HG02870 (cell line): ENCODE measurements at regions not wholly inside any gene's neighbourhood (a gene's known extent, or its start where the extent isn't known, plus 50 kb on each side); places are given as distances from the start of the nearest gene placed in this dataset.
A peak's percentile ranks its signal among the peaks of the same experiment; 100 is the strongest.

ENCODE experiments used
- ATAC-seq: cut with Tn5 transposase; IDR thresholded peaks from one replicate; pipeline ENCODE4 v1.9.1; 2021; ENCODE audit warnings: mild to moderate bottlenecking, moderate library complexity; ENCODE audit not compliant: unreplicated experiment

DNA sequence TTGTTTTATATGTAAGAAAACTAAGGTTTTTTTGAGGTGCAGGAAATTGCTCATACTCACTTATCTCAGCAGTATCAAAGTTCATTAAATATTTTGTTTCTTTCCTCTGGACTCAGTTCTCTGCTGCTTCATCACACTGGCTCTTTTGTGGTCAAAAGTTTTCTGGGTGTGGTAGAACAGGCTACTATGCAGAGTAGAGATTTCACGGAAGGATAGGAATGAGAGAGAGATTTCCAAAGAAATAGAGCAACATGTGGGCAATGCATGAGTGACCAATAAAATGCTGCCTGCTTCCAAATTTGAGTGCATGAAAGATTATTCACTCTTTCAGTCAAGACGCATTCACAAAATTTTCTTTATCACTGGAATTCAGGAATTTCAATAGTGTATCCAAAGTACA is 577.3 kb upstream of the SEMA6D start:
- ATAC-seq = no peak

DNA sequence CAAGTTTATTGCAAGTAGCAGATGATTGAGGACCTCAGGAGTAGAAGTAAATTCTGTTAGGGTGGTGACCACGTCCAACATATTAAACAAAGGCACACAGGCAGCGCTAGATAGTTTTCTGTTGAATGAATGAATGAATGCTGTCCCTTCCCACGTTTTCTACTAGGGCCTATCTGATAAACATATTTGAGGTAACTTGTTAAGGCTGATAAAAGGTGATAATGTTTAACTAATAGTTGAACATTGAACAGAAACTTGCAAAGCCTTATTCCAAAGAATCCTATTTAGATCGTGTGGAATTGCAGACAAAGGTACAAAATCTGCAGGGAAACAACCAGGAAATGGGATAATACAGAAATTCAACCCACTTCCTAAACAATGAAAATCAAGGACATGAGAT is 559.5 kb upstream of the SEMA6D start:
- ATAC-seq = no peak

DNA sequence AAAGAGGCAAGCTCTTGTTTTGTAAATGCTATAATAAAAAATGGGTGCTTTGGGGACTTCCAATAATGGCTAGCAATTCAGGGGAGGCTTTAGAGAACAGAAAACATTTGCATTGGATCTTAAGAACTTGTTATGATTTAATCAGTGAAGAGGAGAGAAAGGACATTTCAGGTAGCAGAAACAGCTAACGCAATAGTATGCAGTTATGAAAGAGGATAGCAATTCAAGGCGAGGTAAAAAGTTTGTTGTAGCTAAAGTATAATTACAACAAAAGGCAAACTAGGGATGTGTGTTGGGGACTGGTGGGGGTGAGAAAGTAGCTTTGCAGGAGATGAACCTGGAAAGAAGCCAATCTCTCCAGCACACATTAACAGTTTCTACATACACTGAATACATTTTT is 558.7 kb upstream of the SEMA6D start:
- ATAC-seq = no peak

DNA sequence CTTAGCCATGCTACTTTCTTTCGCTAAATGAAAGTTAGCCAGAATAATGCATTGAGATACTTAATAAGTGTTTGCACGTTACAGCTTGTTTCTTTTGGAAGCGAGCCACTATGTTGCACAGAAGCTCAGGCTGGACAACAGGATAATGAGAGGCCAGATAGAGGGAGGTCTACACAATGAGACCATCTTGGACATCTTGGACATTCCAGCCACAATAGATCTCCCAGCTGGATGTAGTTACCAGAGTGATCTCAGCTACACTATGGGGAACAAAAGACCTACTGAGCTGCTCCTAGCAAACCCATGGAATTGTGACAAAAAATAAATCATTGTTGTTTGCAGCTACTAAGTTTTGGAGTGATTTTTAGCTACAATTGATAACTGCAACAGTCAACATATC is 540.1 kb upstream of the SEMA6D start:
- no peak for ATAC-seq

DNA sequence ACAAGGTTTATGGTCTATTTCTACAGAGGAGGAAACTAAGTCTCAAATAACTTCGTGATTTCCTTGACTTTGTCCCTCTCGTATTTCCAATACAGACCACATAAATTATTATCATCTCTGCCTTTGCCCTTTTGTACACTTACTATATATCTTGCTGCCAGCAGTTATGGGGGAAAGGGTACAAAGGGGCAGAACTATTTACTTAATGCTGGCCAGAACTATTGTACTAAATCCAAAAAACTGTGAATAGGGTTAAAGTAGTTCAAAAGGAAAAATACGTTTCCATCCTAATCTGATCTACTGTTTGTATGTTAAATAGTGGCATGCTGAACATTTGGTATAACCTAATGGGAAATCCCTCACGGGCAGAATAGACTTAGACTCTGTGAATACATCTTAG is 537.3 kb upstream of the SEMA6D start:
- ATAC-seq = no peak

DNA sequence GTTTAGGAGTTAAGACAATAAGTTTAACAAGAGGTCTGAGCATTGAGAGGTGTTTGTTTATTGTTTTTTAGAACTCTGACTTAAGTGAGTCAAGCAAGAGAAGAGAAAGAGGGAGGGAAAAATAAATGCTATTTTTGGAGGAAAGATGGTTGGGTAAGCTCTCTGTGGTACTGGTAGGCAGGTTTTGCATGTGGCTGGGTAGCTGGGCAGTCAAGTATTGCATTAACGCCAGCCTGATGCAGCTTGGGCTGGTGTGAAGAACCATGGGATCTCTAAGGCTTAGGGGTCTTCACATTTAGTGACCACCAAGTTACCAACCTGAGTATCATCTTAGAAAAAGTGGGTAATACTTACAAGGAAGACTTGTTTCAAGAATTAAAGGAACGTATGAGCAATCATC is 534.5 kb upstream of the SEMA6D start:
- ATAC-seq = no peak

DNA sequence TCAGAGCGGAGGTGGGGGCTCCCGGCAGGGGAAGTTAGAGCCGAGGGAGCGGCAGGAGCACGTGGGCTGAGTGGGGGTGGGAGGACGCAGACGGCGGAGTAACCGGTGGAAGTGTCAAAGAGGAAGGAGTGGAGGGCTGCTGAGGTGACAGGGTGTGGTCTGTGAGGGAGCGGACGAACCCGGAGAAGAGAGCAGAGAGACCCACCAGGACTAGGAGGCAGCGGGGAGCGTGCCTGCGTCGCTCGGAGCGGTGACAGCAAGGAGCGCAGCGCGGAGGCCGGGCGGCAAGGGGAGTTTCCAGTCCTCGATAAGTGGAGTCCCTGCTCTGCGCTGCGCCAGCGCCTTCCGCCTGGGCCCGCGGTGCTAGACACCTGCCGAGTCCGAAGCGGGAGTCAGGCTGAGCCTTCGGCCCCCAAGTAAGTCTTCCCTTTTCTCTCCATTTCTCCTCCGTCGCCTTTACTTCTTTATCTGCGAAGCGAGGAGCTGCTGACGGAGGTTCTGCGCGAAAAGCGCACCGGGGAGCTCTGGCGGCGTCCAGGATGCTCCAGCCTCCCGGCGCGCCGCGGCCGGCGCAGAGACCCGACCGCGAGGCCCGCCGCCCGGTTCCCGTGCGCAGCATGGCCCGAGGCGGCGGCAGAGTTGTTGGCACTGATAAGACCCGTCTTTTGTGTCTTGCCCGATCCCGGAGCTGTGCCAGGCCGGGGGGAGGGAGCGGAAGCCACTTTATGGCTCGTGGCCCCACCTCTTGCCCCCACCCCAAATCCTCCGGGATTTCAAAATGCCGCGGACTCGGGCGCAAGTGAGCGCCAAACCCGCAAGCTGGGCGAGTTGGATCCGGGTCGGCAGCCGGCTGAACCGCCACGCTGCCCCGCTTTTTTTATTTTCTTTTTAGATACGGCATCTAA is 533.0 kb upstream of the SEMA6D start:
- ATAC-seq = no peak

DNA sequence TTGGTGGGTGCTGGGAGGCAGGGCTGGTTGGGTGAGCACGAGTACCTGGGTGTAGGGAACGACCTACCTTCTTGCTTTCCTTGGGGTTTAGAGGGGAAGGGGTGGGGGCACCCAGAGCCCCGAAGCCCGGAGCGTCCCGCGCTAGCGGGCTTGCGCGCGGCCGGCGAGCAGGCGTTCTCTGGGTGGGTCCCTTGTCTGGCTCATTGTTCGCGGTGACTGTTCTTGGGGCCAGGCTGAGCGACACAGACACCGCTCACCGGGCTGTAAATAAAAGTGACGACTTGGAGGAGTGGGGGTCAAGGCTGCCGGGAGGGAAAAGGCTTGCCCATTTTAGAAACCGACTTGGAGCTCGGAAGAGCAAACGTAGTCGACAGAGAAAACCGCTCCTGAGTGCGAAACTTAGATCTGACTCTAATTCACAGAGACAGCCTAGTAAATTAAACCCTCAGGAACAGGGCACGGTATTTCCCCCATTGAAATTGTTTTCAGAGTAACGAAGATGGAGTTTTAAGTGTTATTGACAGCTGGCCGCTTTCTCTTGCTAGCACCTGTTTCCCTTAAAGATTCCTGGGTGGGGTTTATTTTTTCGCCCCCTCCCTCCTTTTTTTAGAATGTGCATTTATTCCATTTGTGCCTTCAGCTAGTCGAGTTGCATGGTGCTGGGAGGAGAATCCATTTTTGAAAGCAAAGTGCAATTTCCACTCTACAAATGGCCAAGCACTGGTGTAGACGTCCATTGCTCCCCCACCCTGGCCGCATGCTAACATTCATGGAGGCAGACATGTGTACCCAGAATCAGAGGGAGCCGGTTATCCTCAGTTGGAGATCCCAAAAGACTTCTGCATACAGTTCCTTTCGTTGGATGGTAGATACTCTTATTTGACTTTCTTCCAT is 532.1 kb upstream of the SEMA6D start:
- ATAC-seq = no peak

DNA sequence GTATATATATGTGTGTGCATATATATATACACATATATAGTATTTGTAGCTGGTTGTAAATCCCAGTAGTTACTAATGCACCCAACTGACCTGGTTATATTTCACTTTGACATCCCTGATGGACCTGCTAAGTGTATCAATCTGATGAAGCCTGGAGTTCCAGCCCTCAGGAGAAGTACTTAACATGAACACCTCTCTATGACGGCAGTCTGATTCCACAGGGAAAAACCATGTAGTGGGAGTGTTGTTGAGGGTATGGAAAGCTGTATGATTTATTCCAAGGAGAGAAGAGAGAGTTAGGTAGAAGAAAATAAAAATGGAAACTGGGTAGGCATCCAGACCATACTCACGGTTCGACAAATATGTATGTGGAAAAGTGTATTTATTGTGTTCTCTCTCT is 531.2 kb upstream of the SEMA6D start:
- no peak for ATAC-seq

DNA sequence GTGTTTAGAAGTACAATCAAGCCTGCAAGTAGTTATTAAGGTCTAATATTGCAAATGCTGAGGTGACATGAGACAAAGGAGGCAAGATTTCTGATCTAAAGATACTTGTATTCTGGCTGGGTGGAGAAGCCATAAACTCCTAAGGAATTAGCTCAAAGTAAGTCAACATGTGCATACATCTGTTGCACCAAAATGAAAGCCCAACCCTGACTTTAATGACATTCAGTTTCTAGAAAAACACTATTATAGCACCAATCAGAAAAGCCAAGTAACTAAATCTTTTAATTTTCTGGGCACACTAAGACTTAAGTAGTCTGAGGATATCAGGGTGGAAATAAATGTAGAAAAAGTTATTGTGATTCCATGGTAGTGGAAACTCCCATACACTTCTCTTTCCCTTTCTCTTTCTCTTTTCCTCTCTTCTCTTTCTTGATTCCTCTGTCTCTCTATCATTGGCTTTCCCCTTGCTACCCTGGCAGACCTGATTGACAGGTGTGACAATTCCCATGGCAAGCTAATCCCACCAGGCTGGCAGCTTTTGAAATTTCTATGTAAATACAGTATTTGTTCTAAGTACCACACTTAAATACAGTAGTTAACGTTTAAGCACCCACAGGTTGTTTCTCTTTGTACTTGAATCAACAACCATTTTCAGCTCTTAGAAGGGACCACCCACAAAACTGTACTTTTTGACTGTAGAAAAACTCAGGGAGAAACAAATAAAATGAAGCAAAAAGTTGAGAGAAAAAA is 528.4 kb upstream of the SEMA6D start:
- no peak for ATAC-seq

DNA sequence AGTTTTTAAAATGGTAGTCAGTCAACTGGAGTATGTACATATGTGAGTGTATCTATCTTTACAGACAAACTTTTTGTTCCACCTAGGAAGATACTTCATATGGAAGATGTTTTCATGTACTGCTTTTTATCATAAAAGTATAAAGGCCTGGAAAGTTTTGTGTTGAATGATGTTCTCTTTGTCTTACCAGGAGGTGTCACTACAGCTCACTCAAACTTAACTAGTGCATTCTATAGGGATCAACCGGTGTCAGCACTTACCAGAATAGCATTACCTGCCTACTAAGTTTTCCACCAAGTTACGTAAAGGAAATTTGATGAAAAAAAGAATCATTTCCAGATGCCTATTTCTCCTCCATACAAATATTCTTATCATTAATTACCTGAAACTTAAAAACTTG is 522.6 kb upstream of the SEMA6D start:
- ATAC-seq = no peak

DNA sequence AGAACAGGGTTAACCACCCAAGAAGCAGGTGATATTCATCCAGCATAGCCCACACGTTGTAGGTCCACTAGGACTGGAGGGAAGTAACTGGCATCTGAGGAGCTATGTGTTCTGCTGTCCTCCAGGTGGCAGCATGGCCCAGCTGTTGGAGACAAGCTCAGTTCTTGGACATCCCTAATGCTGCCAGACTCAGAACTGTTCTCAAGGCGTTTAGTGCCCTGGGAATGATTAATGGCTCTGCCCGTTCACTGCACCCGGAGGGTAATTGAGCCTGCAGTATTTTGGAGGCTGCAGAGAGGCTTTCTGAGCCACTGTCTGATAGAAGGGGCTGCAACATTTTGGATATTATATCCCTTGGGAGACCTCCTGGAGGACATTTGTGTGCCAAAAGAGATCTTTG is 521.3 kb upstream of the SEMA6D start:
- ATAC-seq = peak; percentile 90

DNA sequence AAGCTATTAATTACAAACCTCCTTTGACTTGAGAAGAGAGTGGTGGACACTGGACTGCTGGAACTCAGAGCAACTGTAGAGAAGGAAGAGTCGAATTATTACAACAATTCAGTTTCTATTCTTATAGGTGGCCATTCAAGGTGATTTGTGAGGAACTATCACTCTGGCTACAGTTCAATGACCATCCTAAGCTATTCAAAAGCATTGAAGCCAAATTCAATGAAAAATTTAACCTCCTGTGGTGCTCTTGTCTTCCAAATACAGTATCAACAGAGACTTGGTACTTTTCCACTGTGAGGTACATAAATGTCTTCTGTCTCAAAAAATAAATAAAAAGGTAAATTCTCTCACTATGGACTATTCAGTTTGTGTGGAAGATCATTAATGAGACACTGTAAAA is 513.3 kb upstream of the SEMA6D start:
- no peak for ATAC-seq

DNA sequence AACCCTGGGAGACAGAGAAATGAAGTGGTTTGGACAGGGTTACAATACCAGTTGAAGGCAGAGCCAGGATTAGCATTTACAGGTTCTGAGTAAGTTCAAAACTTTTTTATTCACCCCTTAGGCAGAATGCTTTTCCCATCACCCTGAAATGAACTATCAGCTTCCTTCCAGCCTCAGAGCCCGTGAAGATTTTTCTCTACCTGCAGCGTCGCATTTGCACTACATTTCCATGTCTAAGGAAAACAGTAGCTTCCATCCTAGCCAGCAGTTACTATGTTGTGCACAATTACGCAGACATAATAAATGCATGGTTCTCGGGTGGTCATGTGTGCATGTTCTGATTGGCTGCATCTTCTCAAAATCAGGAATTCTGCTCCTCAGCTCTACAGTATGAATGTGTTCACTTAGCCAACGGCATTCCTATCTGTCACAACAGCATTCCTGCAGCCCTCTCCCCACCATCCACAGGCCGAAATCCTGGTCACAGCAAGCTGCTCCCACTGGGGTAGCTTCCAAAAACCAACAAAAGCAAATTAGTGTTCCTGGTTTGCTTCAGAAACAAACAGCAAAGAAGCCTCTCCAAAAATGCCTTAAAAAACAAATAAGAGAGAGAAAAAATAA is 510.8 kb upstream of the SEMA6D start:
- no peak for ATAC-seq

DNA sequence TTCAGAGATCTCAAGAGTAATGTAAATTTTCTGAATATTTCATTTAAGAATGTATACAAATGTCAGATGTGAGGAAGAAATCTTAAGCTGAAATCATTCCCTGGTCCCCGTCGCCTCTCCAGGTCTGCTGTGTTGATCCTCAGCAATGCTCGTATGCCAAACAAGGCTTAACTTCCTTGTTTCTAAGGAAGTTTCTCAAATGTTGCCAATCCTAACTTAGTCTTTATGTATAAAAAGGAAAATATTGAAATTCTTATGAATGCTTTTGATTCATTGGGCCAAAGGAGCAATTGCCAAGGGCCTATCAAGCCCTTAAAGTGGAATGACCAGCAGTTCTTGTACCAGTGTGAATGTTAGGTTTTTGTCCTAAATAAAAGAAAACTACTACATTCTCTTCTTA is 507.7 kb upstream of the SEMA6D start:
- no peak for ATAC-seq

DNA sequence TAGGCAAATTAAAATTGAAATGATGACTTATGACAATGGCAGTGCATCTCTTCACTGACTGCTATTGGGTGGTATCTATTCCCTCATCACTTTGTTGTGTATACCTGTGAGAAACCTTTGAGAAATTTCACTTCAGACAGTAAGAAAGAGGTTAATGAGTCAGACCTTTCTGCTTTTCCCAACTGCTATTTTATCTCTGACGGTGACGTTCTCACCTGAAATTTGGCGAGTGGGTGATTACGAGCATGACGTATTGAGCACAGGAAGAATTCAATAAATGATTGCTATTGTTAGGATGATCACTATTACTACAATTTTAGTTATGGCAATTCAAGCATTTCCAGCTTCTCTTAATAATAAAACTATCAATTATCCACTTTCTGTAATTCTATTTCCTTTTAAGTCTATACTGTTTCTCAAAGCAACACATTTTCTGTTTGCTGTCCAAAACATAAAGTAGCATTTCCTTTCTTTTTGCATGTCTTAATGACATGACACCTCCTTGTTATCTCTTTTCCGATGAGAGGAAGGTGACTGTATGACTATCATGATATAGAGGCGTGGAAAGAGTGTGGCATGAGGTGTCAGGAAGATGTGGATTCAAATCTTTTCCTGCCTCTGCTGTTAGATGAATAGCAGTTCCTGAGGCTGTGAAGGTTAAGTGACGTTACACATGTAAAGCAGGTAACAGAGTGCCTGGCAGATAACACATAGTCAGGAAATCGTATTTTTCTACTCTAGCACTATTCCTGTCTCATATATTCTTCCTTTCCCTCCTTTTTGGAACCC is 504.9 kb upstream of the SEMA6D start:
- ATAC-seq = no peak

DNA sequence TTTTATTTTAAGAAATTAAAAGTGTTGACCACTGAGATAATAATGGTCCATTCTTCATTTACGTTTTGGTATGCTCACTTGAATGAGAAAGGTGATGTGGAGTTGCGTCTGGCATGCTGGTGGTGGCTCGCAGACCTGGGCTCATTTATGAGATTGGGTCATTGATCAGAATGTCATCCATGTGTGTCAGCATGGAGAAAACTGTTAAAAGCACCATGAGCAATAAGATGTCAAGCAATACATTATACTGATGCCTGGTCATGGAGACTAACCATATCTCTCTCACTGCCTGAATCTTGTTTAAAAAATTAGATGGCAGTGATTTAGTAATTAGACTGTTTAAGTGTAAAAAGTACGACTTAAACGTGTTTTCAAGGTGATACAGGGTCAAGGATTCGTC is 503.4 kb upstream of the SEMA6D start:
- no peak for ATAC-seq

DNA sequence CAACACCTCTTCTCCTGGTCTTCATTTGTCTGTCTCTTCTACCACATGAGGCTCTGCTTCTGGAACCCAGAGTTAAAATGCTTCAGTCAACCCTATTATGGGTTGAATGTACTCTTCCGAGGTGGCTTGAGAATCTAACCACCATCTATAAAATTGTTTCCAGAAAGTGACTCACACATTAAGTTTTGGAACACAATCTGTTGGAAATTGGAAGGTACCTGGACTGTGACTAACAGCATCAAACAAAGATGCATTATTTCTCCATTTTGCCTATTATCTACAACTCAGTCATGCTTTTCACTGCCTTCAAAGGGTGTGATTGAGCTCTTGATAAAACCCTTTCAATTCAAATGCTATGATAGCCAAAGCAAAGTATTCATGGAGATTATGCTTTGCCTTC is 499.0 kb upstream of the SEMA6D start:
- no peak for ATAC-seq

DNA sequence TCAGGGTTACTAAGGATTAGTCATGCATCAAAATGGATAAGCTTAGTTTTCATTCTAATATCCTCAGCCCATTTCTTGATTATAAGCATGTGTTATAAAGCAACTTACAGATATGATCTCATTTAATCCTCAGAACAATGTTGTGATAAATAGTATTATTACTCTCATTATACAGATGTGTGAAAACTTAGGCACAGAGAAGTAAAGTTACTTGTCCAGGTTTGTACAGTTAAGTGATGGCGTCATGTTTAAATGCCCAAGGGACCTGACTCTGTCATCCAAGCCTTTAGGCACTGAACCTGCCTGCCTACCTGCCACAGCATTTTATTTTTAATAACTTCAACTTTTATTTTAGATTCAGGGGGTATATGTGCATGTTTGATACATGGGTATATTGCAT is 472.9 kb upstream of the SEMA6D start:
- ATAC-seq = no peak

DNA sequence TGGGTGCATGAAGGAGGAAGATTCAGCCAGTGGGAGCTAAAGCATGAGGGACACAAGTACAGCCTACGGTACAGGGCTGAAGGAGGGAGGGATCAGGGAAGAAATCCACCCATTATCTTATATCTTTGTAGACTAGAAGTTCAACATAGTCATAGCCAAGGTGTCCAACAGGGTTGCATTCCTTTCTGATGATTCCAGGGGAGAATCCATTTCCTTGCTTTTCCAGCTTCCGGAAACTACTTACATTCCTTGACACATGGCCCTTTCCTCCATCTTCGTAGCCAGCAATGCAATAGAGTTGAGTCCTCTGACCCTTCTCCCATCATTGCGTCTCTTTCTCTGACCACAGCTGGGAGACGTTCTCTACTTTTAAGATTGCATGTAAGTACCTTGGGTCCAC is 471.0 kb upstream of the SEMA6D start:
- no peak for ATAC-seq
